GM12865 (cell line): ENCODE measurements at regions not wholly inside any gene's neighbourhood (a gene's known extent, or its start where the extent isn't known, plus 50 kb on each side); places are given as distances from the start of the nearest gene placed in this dataset.

ENCODE experiments used
- DNase-seq: peaks from one replicate; pipeline ENCODE4 v3.0.0; 2010; ENCODE audit warnings: low read depth
- H3K4me3 ChIP-seq: 2 replicates; pipeline ENCODE4 v1.5.1; 2011; ENCODE audit warnings: mild to moderate bottlenecking, low read depth, low read length, control low read depth
- CTCF ChIP-seq: IDR thresholded peaks from 2 replicates; pipeline ENCODE4 v1.5.1; 2011; ENCODE audit warnings: low read length, control low read depth, low read depth, inconsistent platforms; ENCODE audit not compliant: insufficient read depth; ENCODE audit errors: missing control alignments

GRCh38 chr4:176475067-176475466, 155.3 kb downstream of the SPCS3 start:
- no peak for TF ChIP-seq CTCF
- H3K4me3 ChIP-seq = no peak overlapping the region
- no peak for DNase-seq

GRCh38 chr4:176478076-176478475, 158.3 kb downstream of the SPCS3 start:
- no peak overlapping the region for H3K4me3 ChIP-seq
- no peak for DNase-seq
- no peak for TF ChIP-seq CTCF

DNA sequence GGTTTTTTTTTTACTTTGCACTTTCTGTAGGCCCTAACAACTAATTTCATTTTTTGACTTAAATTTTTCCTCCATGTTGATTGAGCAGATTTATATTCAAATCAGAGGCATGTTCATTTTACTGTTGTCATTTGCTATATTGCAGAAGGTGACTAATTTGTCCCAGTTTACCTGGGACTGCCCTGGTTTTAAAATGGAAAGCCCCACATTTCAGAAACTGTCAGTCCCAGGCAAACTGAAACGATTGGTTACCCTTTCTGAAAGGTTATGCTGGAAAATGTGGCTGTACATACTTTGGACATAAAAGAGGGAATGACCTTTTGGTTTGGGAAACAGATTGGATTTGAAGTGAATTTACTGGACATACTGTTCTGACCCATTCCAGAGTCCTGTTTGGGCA, 160.0 kb downstream of the SPCS3 start:
- no peak for TF ChIP-seq CTCF

DNA sequence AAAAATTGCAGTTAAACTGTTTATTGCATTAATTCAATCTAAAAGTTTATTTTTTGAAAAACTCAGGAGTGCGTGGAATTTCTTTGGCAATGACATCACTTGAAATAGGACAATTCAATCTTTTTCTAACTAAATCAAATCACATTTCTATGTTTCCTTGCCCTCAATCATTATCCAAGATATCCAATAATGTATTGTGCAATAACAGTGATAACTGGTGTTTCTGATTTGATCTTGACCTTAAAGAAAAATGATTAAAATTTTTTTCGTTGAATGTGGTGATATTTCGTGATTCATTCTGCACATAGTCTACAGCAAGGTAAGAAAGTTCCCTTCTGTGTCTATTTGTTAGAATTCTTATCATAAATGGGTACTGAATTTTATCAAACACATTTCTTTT, 163.2 kb downstream of the SPCS3 start:
- H3K4me3 ChIP-seq = no peak overlapping the region
- TF ChIP-seq CTCF = no peak
- no peak for DNase-seq

More for the DNA sequence above, 160.0 kb downstream of the SPCS3 start:
- H3K4me3 ChIP-seq = no peak overlapping the region
- peak; percentile 8 for DNase-seq

DNA sequence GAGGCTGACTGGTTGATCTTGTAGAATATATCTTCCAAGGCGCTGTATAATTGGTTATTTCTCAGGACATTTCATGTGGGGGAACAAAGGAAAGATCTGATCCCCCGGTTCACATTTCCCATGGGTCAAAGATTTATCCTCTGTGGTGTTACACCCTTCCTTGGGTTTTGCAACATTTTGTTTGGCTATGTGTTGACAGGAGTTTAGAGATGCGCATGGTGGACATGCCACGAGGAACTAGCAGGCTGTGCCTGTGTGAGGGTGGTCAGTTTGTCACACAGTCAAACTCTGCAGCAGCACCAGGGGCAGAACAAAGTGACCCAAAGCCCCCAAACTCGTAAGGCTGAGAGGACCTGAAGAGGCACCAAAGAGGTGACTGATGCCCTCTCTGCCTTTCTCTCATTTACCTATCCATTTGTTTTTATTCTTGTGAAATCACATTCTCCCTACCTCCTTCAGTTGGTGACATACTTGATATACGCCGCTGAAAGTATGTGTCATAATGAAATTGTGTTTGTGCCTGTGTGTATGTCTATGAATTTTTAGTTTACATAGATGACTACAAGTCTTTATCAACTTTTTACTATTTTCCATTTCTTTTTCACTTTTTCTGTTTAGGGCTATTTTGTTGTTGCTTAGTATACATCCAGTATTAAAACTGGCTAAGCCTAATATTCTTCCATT, 164.7 kb downstream of the SPCS3 start:
- no peak overlapping the region for H3K4me3 ChIP-seq
- no peak for TF ChIP-seq CTCF
- no peak for DNase-seq

DNA sequence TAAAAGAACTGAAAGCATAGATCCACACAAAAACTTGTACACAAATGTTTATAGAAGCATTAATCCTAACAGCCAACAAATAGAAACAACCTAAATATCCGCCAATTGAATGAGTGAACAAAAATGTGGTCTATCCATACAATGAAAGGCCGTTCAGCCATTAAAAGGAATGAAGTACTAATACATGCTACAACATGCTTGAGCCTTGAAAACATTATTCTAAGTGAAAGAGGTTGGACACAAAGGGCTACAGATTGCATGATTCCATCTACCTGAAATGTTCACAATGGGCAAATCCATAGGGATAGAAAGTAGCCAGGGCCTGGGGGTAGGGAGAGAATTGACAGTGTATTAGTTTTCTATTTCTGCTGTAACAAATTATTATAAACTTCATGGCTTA, 169.2 kb downstream of the SPCS3 start:
- TF ChIP-seq CTCF = no peak
- no peak overlapping the region for H3K4me3 ChIP-seq
- DNase-seq = no peak
